IMR-90 (cell line): ENCODE measurements at regions not wholly inside any gene's neighbourhood (a gene's known extent, or its start where the extent isn't known, plus 50 kb on each side); places are given as distances from the start of the nearest gene placed in this dataset.
"Not testable (repeated sequence)": the region's sequence is repeated elsewhere in the genome, so short reads cannot be mapped to it uniquely, and the experiment has no call there.

Experiments used
- ATAC-seq: fragments of 200-7000 bp; cut with Tn5 transposase; 2 replicates; pipeline ENCODE4 v1.9.1; 2020; ENCODE audit warnings: low read depth, mild to moderate bottlenecking, moderate library complexity
- BruUV-seq: library from RNA; stranded (reverse); fragments of 400-500 nt; replicated peaks from 2 replicates; lab custom pipeline; 2021; lab: Mats Ljungman, UMichigan
- CTCF ChIA-PET: fragments of 300-600 bp; formaldehyde crosslinking; extraction: SDS; loops from one replicate; lab custom pipeline; 2021; ENCODE audit warnings: antibody characterized with exemption; lab: Yijun Ruan, JAX
- POLR2A ChIA-PET: fragments of 300-600 bp; sonication (Branson Sonifier 250); formaldehyde crosslinking; loops from one replicate; lab custom pipeline; 2022; ENCODE audit warnings: antibody characterized with exemption; ENCODE audit not compliant: unreplicated experiment; lab: Charles Lee
- DNase-seq: peaks from one replicate; pipeline ENCODE4 v3.0.0; 2013
- H2AFZ ChIP-seq: replicated peaks from 2 replicates; pipeline ENCODE3; 2013; ENCODE audit warnings: low read length, mild to moderate bottlenecking; ENCODE audit not compliant: poor library complexity
- H2AK5ac ChIP-seq: 2 replicates; pipeline ENCODE4 v1.6.1; 2013; ENCODE audit warnings: low read depth, low read length, inconsistent platforms
- H2AK9ac ChIP-seq: replicated peaks from 2 replicates; pipeline ENCODE3; 2013; ENCODE audit warnings: mild to moderate bottlenecking, low read depth, low read length, moderate library complexity; ENCODE audit not compliant: poor library complexity
- H2BK120ac ChIP-seq: 2 replicates; pipeline ENCODE4 v1.6.1; 2013; ENCODE audit warnings: low read depth, low read length, inconsistent platforms
- H2BK15ac ChIP-seq: 3 replicates; pipeline ENCODE4 v1.6.1; 2013; ENCODE audit warnings: low read depth, low read length, inconsistent platforms
- H2BK20ac ChIP-seq: 2 replicates; pipeline ENCODE4 v1.6.1; 2013; ENCODE audit warnings: low read depth, mild to moderate bottlenecking, inconsistent platforms, low read length, moderate library complexity
- H2BK5ac ChIP-seq: 2 replicates; pipeline ENCODE4 v1.6.1; 2013; ENCODE audit warnings: mild to moderate bottlenecking, low read depth, low read length, inconsistent platforms; ENCODE audit not compliant: poor library complexity, severe bottlenecking
- H3K14ac ChIP-seq: replicated peaks from 2 replicates; pipeline ENCODE4 v1.6.1; 2013; ENCODE audit warnings: low read depth, low read length, inconsistent platforms
- H3K18ac ChIP-seq: 2 replicates; pipeline ENCODE4 v1.6.1; 2013; ENCODE audit warnings: low read depth, low read length, control low read depth
- H3K23ac ChIP-seq: 2 replicates; pipeline ENCODE4 v1.6.1; 2013; ENCODE audit warnings: low read depth, low read length, inconsistent platforms
- H3K27ac ChIP-seq: 2 replicates; pipeline ENCODE4 v1.5.1; 2013; ENCODE audit warnings: mild to moderate bottlenecking, control low read depth, low read length; ENCODE audit not compliant: insufficient read depth
- H3K27me3 ChIP-seq: 2 replicates; pipeline ENCODE4 v1.6.1; 2013; ENCODE audit warnings: low read length; ENCODE audit not compliant: control insufficient read depth, insufficient read depth
- H3K36me3 ChIP-seq: 2 replicates; pipeline ENCODE4 v1.6.1; 2013; ENCODE audit warnings: low read length, mixed read lengths; ENCODE audit not compliant: control insufficient read depth, insufficient read depth
- H3K4ac ChIP-seq: 2 replicates; pipeline ENCODE4 v1.6.1; 2013; ENCODE audit warnings: low read depth, low read length, inconsistent platforms
- H3K4me1 ChIP-seq: 2 replicates; pipeline ENCODE4 v1.6.1; 2013; ENCODE audit warnings: low read length, mixed read lengths; ENCODE audit not compliant: control insufficient read depth, insufficient read depth
- H3K4me2 ChIP-seq: 2 replicates; pipeline ENCODE4 v1.6.1; 2013; ENCODE audit warnings: low read depth, mild to moderate bottlenecking, control low read depth, low read length, moderate library complexity
- H3K4me3 ChIP-seq: 2 replicates; pipeline ENCODE4 v1.5.1; 2013; ENCODE audit warnings: low read depth, mild to moderate bottlenecking, control low read depth, low read length, moderate library complexity; ENCODE audit not compliant: insufficient read depth
- H3K56ac ChIP-seq: 2 replicates; pipeline ENCODE4 v1.6.1; 2013; ENCODE audit warnings: low read length, inconsistent platforms; ENCODE audit not compliant: insufficient read depth; ENCODE audit errors: extremely low read depth
- H3K79me1 ChIP-seq, 2 experiments: 2 replicates each; pipeline ENCODE4 v1.6.1; 2013; ENCODE audit warnings: low read length in 2 of 2, inconsistent platforms in 1 of 2, low read depth in 1 of 2
- H3K9ac ChIP-seq: 2 replicates; pipeline ENCODE4 v1.6.1; 2013; ENCODE audit warnings: low read depth, low read length, control low read depth
- H3K9me1 ChIP-seq: 2 replicates; pipeline ENCODE4 v1.6.1; 2013; ENCODE audit warnings: low read length, inconsistent platforms; ENCODE audit not compliant: insufficient read depth
- H3K9me3 ChIP-seq: 2 replicates; pipeline ENCODE4 v1.6.1; 2013; ENCODE audit warnings: low read length; ENCODE audit not compliant: control insufficient read depth, insufficient read depth
- H4K20me1 ChIP-seq: 2 replicates; pipeline ENCODE4 v1.6.1; 2013; ENCODE audit warnings: low read length, inconsistent platforms; ENCODE audit not compliant: insufficient read depth
- H4K5ac ChIP-seq: 2 replicates; pipeline ENCODE4 v1.6.1; 2013; ENCODE audit warnings: mild to moderate bottlenecking, low read depth, low read length, control low read depth
- H4K8ac ChIP-seq, 2 experiments: 2 replicates each; pipeline ENCODE4 v1.6.1; 2013; ENCODE audit warnings: low read depth in 2 of 2, low read length in 2 of 2, control low read depth in 1 of 2, inconsistent platforms in 1 of 2
- H4K91ac ChIP-seq: 2 replicates; pipeline ENCODE4 v1.6.1; 2013; ENCODE audit warnings: low read depth, low read length, inconsistent platforms; ENCODE audit not compliant: insufficient read depth
- WGBS, 2 experiments: methylation state at CpG; one replicate each; pipeline versions ENCODE4 v1.1.5 to v1.1.7; 2013; ENCODE audit warnings: missing lambda C conversion rate in 2 of 2; ENCODE audit not compliant: insufficient read length in 1 of 2; ENCODE audit errors: extremely low coverage in 2 of 2; 5-methylcytosine and 5-hydroxymethylcytosine counted together
- dilution Hi-C: fragments of 300-500 bp; cut with HindIII; formaldehyde crosslinking; loops from one replicate; pipeline ENCODE4 v1.14.3; 2018; ENCODE audit warnings: low sequenced_read_pairs; ENCODE audit not compliant: unreplicated experiment
- in situ Hi-C: fragments of 300-500 bp; cut with MboI; formaldehyde crosslinking; loops from 3 replicates; pipeline ENCODE4 v1.14.3; 2019; ENCODE audit warnings: low sequenced_read_pairs, inconsistent platforms, mixed read lengths
- intact Hi-C: fragments of 100-400 bp; cut with micrococcal nuclease; formaldehyde crosslinking; loops from 2 replicates; pipeline ENCODE4 v1.10.0; 2022

- H3K18ac ChIP-seq, H3K4me3 ChIP-seq, in situ Hi-C loops, BruUV-seq, CTCF ChIA-PET, H4K20me1 ChIP-seq, H3K36me3 ChIP-seq, H2AK9ac ChIP-seq, H3K9me3 ChIP-seq, POLR2A ChIA-PET, H3K4ac ChIP-seq, intact Hi-C loops, H2BK120ac ChIP-seq, H3K9me1 ChIP-seq, H3K27ac ChIP-seq, H3K56ac ChIP-seq, H4K8ac ChIP-seq, H2BK15ac ChIP-seq, H2AK5ac ChIP-seq, H4K91ac ChIP-seq, H3K4me2 ChIP-seq, H2BK5ac ChIP-seq, DNase-seq, H3K79me1 ChIP-seq, H2BK20ac ChIP-seq, H3K23ac ChIP-seq, H3K4me1 ChIP-seq, H3K27me3 ChIP-seq, H2AFZ ChIP-seq, ATAC-seq, dilution Hi-C loops, H4K5ac ChIP-seq, H3K14ac ChIP-seq, H3K9ac ChIP-seq: not testable (repeated sequence)
- no CpG with 5 or more reads among the region's 1 CpG for WGBS, 2 experiments
Measured at GRCh38 chr15:58323321-58323720, 108.5 kb upstream of the LIPC start.
